ENCODE measurements at regions not wholly inside any gene's neighbourhood (a gene's known extent, or its start where the extent isn't known, plus 50 kb on each side); places are given as distances from the start of the nearest gene placed in this dataset.

GRCh38 chr2:147260241-147260640, 584.6 kb upstream of the ACVR2A start:
- Histone ChIP-seq H3K4me1 (no peaks in the 10 kb centered on the region), H3K36me3 (ENCODE audit: insufficient read depth in 1 of 2, low read depth in 1 of 2) (no peaks in the 10 kb centered on the region), H3K9me3 (no peaks in the 10 kb centered on the region), H3K27me3 (ENCODE audit: insufficient read depth in 3 of 3, low read length in 2 of 3) (no peaks in the 10 kb centered on the region), H3K27ac (no peak overlapping the region), H3K4me3 (no peak overlapping the region)
- ATAC-seq (no peak), DNase-seq (no peak)
- TF ChIP-seq CTCF (IDR thresholded peaks at IDR 0.05), result no peak
- intact Hi-C loops (cut with DNase I), result no loop called here

- Histone ChIP-seq H3K4me3 (no peak overlapping the region), H3K36me3 (ENCODE audit: insufficient read depth in 1 of 2, low read depth in 1 of 2) (no peaks in the 10 kb centered on the region), H3K27me3 (ENCODE audit: insufficient read depth in 3 of 3, low read length in 2 of 3) (no peaks in the 10 kb centered on the region), H3K9me3 (no peaks in the 10 kb centered on the region), H3K4me1 (peaks cover 12% of the 10 kb centered on the region), H3K27ac (no peak overlapping the region)
- WGBS, 3 donors, result 11 to 13% (median 12%) methylated on average over 1 of the region's 1 CpG
- DNase-seq, result peak in 1 of 2 donors; percentile 49
- intact Hi-C loops (cut with DNase I), result no loop called here
- TF ChIP-seq CTCF (IDR thresholded peaks at IDR 0.05), result no peak
- no peak for ATAC-seq
Observed at GRCh38 chr2:147255812-147256211, 589.0 kb upstream of the ACVR2A start.

- ATAC-seq, result no peak
- H3K27ac ChIP-seq, result no peak overlapping the region
Observed at GRCh38 chr2:147250652-147251356, 594.0 kb upstream of the ACVR2A start.

GRCh38 chr2:147247749-147248148, 597.1 kb upstream of the ACVR2A start:
- Histone ChIP-seq H3K27me3 (ENCODE audit: insufficient read depth in 3 of 3, low read length in 2 of 3) (no peaks in the 10 kb centered on the region), H3K4me1 (peaks cover 18% of the 10 kb centered on the region), H3K9me3 (no peaks in the 10 kb centered on the region), H3K27ac (no peak overlapping the region), H3K4me3 (no peak overlapping the region), H3K36me3 (ENCODE audit: insufficient read depth in 1 of 2, low read depth in 1 of 2) (no peaks in the 10 kb centered on the region)
- intact Hi-C loops (cut with DNase I), result no loop called here
- WGBS, 3 donors, result 84 to 91% (median 91%) methylated on average over 2 of the region's 2 CpGs
- ATAC-seq (no peak), DNase-seq (no peak)
- TF ChIP-seq CTCF (IDR thresholded peaks at IDR 0.05), result no peak

More at GRCh38 chr2:147250652-147251356, 594.0 kb upstream of the ACVR2A start:
- no peaks in the 10 kb centered on the region for H3K27me3 ChIP-seq (ENCODE audit: insufficient read depth in 3 of 3, low read length in 2 of 3)
- intact Hi-C loops (cut with DNase I), result no loop called here
- H3K4me3 ChIP-seq, result no peak overlapping the region
- no peaks in the 10 kb centered on the region for H3K9me3 ChIP-seq
- TF ChIP-seq CTCF (IDR thresholded peaks at IDR 0.05), result no peak
- 89 to 94% (median 94%) methylated on average over 2 of the region's 2 CpGs for whole genome bisulfite sequencing, 3 donors
- peaks cover 18% of the 10 kb centered on the region for H3K4me1 ChIP-seq
- no peak for DNase-seq
- H3K36me3 ChIP-seq (ENCODE audit: insufficient read depth in 1 of 2, low read depth in 1 of 2), result no peaks in the 10 kb centered on the region

- intact Hi-C loops (cut with DNase I), result no loop called here
- ATAC-seq, result no peak
- no peaks in the 10 kb centered on the region for H3K36me3 ChIP-seq (ENCODE audit: insufficient read depth in 1 of 2, low read depth in 1 of 2)
- H3K4me3 ChIP-seq, result no peak overlapping the region
- no peaks in the 10 kb centered on the region for H3K4me1 ChIP-seq
- DNase-seq, result no peak
- H3K27ac ChIP-seq, result no peak overlapping the region
- no peaks in the 10 kb centered on the region for H3K27me3 ChIP-seq (ENCODE audit: insufficient read depth in 3 of 3, low read length in 2 of 3)
- no peak for TF ChIP-seq CTCF (IDR thresholded peaks at IDR 0.05)
- peaks cover 4% of the 10 kb centered on the region for H3K9me3 ChIP-seq
Observed at GRCh38 chr2:147242445-147242844, 602.4 kb upstream of the ACVR2A start.

Measured in psoas muscle (tissue), 7 donors.